SK-N-MC (cell line): ENCODE measurements at regions not wholly inside any gene's neighbourhood (a gene's known extent, or its start where the extent isn't known, plus 50 kb on each side); places are given as distances from the start of the nearest gene placed in this dataset.

ENCODE experiments used
- EZH2 ChIP-seq: fragments of 200-600 bp; sonication (generic); IDR thresholded peaks from one replicate; pipeline ENCODE4 v1.6.1; 2017; ENCODE audit warnings: antibody characterized with exemption
- POLR2AphosphoS5 ChIP-seq: IDR thresholded peaks from 2 replicates; pipeline ENCODE4 v1.6.1; 2012; ENCODE audit warnings: mild to moderate bottlenecking, low read depth, low read length, borderline replicate concordance

DNA sequence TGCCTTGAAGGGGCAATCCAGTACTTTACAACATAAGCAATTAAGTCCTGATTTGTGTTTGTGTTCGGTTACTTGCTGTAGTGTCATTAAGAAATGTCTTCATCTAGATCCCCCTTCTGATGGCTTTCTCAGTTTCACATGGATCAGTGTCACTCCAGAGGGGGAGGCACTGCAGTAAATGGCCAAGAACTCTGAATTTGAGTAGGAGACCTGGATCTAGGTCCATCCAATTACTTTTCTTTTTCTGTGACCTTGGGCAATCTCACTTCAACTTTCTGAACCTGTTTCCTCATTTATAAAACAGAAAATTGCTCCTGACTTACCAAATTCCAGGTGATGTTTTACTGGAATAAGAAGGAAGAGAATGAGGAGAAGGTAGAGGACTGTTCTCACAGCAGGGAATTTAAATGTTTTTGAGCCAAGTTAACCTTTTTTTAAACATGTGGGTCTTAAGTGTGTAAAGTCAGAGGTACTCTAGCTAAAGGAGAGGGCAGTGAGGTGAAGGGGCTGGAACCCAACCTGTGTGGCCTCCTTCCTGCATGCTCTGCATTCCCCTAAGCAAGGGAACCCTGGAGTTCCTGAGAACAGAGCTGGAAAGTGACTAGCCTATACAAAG lies 285.5 kb downstream of the HACE1 start:
- TF ChIP-seq EZH2 (no peak), POLR2AphosphoS5 (no peak)
